HG03460 (cell line): ENCODE measurements at regions not wholly inside any gene's neighbourhood (a gene's known extent, or its start where the extent isn't known, plus 50 kb on each side); places are given as distances from the start of the nearest gene placed in this dataset.

ENCODE experiments used
- ATAC-seq: cut with Tn5 transposase; IDR thresholded peaks from one replicate; pipeline ENCODE4 v1.9.1; 2021; ENCODE audit not compliant: unreplicated experiment

- ATAC-seq = no peak
These were observed 170.4 kb upstream of the LDB2 start for GRCh38 chr4:17068891-17069290.

- no peak for ATAC-seq
These were observed 169.9 kb upstream of the LDB2 start for GRCh38 chr4:17068392-17068791.

- no peak for ATAC-seq
These were observed 168.5 kb upstream of the LDB2 start for GRCh38 chr4:17066972-17067371.

GRCh38 chr4:17066236-17066635, 167.8 kb upstream of the LDB2 start:
- ATAC-seq = no peak

GRCh38 chr4:17065821-17066220, 167.4 kb upstream of the LDB2 start:
- no peak for ATAC-seq

GRCh38 chr4:17064959-17065358, 166.5 kb upstream of the LDB2 start:
- no peak for ATAC-seq

- no peak for ATAC-seq
These were observed 165.4 kb upstream of the LDB2 start for GRCh38 chr4:17063888-17064287.

GRCh38 chr4:17060230-17060629, 161.8 kb upstream of the LDB2 start:
- no peak for ATAC-seq

- no peak for ATAC-seq
These were observed 160.7 kb upstream of the LDB2 start for GRCh38 chr4:17058916-17059741.

- no peak for ATAC-seq
These were observed 160.1 kb upstream of the LDB2 start for GRCh38 chr4:17058536-17058915.

GRCh38 chr4:17057035-17057434, 158.6 kb upstream of the LDB2 start:
- no peak for ATAC-seq

GRCh38 chr4:17055788-17056187, 157.3 kb upstream of the LDB2 start:
- ATAC-seq = no peak

GRCh38 chr4:17045866-17046265, 147.4 kb upstream of the LDB2 start:
- ATAC-seq = no peak

- no peak for ATAC-seq
These were observed 140.2 kb upstream of the LDB2 start for GRCh38 chr4:17038510-17039176.

GRCh38 chr4:17033768-17034181, 135.3 kb upstream of the LDB2 start:
- no peak for ATAC-seq

GRCh38 chr4:17033025-17033767, 134.8 kb upstream of the LDB2 start:
- ATAC-seq = no peak

- no peak for ATAC-seq
These were observed 132.1 kb upstream of the LDB2 start for GRCh38 chr4:17030543-17030942.

- ATAC-seq = no peak
These were observed 131.5 kb upstream of the LDB2 start for GRCh38 chr4:17029964-17030363.

- no peak for ATAC-seq
These were observed 131.0 kb upstream of the LDB2 start for GRCh38 chr4:17029432-17029831.

GRCh38 chr4:17027495-17027894, 129.1 kb upstream of the LDB2 start:
- ATAC-seq = no peak

- ATAC-seq = no peak
These were observed 126.0 kb upstream of the LDB2 start for GRCh38 chr4:17024425-17024824.

GRCh38 chr4:17020901-17021300, 122.5 kb upstream of the LDB2 start:
- ATAC-seq = no peak
